Activated CD4-positive, alpha-beta T cell treated with anti-CD3 and anti-CD28 coated beads for 4 hours (primary cell): ENCODE measurements at regions not wholly inside any gene's neighbourhood (a gene's known extent, or its start where the extent isn't known, plus 50 kb on each side); places are given as distances from the start of the nearest gene placed in this dataset.

Source experiments
- DNase-seq, 2 donors: peaks; one replicate each; pipeline ENCODE4 v3.0.0-alpha.2; 2020

DNA sequence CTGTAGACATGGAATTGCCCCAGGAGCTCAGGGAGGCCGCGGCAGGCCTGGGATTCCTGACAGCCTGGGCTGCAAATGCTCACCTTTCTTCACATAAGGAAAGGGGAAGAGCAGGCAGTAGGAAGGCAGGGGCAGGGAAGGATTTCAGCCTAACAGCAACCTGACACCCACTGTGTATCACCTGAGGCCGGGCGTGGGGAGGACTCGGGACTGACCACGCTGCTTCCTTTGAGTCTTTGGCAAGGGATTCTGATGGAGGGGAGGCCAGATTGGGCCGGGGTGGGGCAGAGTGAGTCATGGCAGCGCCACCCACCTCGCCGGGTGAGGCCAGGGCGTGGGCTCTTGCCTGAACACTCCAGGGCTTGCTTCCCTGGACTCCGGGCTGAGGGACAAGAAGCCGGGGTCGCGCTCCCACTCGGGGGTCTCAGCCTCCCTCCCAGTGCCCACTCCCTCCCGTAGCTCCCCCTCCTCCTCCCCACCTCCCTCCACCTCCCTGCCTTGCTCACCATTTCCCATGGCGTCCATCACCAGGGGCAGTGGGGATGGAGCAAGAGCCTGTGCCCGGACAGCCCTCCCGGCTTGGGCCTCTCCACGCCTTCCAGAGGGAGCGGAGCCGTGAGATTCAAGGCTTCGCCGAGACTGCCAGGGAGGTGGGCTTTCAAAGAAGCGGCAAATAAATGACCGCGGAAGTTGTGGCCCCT lies 247.9 kb upstream of the RTL1 start:
- no peak for DNase-seq

DNA sequence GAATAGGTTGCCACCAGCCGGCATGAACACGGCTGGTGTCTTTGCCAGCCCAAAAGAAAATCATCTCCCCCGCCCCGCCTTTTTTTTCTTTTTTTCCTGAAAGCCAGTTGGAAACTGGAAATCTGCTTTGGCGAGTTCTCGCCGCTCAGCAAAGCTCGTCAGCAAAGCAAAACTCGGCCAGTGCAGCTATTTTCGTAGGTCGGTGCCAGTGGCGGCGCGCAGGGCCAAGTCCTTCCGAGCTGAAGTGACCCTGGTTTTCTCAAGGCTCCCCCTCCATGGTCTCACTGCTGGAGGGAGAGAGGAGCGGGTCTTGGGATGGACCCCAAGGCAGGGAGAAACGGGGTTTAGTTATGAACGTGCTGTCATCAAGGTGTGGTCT lies 248.4 kb upstream of the RTL1 start:
- no peak for DNase-seq

DNA sequence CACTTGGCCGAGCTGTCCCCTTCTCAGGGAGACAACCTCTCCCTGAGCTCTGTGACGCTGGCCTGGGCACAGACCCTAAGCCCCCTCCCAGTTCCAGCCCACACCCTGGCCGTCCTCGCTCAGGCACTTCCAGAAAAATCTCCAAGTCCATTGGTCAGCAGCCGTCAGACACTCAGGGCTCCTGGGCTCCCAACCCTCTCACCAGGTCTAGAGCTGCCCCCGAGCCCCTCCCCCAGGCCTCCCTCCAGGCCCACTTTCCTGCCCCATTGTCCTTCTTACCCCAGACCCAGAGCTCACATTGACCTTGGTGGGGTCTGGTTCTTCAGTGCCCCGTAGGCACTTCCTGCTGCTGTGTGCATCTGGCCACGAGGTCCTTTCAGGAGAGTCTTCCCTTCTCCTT lies 249.3 kb upstream of the RTL1 start:
- DNase-seq: no peak

DNA sequence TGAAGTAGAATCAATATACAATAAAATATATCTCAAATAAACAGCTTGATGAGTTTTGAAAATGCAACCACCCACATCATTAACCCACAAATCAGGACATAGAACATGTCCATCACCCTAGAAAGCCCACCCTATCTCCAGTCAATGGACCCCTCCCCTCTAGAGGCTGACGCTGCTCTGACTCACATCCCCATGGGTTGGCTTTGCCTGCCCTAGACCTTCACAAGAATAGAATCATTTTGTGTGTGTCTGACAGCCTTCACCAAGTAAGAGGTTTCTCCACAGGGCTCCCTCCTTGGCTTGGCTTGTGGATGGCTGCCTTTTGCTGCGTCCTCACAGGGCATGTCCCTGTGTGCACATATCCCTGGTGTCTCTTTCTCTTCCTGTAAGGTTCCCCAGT lies 250.2 kb upstream of the RTL1 start:
- no peak for DNase-seq

DNA sequence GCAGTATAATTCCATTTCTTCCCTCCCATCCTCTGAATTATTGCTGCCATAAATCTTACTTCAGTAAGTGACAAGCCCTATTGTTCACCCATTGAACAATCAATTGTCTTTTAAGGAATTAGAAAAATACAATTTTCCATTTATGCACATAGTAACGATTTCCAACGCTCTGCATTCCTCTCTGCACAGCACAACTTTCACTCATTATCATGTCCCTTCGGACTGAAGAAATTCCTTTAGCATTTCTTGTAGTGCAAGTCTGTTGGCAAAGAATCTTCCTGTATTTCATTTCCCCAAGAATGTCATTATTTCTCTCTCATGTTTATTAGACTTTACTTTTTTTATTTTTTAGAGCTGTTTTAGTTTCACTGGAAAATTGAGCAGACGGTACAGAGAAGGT lies 252.1 kb upstream of the RTL1 start:
- DNase-seq: no peak

DNA sequence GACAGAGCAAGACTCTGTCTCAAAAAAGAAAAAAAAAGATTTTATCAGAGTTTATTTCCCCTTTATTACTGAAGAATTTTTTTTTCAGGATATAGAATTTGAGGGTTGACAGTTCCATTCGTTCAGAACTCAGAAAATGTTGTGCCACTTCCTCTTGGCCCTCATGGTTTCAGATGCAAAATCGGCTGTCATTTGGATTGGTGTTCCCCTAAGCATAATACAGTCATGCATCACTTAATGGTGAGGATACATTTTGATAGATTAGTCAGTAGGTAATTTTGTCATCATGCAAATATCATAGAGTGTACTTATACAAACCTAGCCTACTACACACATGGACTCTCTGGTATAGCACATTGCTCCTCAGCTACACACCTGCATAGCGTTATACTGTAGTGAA lies 263.9 kb upstream of the RTL1 start:
- DNase-seq: no peak

DNA sequence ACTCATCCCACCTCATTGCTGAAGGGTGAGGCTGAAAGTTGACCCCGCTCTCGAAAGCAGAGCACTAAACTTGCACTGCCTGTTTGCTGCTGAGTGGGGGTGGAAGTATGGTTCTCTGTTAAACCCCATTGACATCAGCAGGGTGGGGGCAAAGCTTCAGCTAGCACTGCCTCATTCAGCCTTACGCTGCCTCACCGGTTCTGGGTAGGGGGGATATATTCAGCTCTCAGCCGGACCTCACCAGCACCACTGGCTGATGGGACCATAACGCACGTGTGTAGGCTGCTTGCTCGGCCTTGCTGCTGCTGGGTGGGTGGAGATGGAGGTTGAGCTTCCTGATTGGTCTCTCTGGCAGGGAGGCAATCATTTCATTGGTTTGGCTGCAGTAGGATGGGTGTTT lies 265.7 kb upstream of the RTL1 start:
- DNase-seq: no peak

DNA sequence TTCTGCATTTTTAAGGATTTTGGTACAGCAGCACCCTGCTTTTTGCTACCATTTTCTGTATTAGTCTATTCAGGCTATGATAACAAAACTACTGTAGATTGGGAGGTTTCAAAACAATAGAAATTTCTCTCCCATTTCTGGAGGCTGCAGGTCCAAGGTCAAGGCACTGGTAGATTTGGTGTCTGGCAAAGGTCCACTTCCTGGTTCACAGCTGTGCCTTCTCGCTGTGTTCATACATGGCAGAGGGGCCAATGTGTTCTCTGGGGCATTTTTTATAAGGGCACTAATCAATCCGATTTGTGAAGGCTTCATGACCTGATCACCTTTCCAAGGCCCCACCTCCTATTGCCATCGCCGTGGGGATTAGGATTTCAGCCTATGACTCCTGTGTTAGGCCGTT lies 268.1 kb upstream of the RTL1 start:
- no peak for DNase-seq

DNA sequence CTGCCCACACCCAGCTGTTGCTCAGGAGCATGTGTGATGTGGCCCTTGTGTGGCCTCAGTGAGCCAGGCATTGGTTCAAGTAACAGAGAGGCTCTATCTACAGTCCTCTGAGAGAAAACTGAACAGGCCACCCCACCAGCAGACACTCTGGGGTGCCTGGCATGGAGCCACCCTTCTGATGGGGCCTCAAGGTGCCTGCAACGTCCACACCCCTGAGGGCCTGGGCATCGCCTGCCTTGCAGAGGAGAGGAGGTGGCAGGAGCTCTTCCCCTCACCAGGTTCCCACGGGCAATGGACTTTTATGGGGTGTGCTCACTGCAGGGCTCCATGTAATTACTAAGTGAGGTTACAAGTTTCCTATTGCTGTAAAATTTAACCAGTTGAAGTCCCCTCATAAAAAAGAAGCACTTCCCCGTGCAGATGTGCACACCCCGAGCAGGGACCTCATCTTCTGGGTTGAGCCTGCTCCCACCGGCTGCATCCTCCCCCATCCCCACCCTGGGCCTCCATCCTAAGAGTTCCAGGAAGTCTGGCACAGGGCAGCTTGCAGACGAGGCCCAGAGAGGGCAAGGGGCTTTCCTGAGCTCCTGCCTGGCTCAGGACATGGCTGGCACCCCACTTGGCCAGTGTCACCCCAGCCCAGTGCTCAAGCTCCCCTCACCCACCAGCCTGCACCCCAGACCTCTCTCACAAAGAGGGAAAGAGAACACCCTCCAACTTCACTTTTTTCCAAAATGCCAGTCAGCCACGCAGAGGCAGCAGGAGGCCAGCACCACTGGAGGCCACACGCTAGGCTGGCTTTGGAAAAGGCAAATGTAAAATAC lies 270.4 kb upstream of the RTL1 start:
- DNase-seq: no peak

DNA sequence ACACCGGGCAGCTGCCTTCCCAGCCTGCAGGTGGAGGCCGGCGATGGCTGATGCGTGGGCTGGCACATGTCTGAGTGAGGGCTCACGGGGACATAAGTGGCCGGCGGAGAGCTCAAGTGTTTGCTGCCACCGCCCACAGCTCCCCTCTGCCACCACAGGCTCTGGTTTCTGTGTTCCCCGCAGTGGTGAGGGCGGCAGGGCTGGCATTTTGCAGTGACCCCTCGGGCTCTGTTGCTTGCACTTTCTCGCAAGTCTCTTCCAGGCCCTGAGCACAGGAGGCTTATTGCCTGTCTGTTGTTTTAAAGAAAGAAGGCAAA lies 271.0 kb upstream of the RTL1 start:
- DNase-seq: no peak

DNA sequence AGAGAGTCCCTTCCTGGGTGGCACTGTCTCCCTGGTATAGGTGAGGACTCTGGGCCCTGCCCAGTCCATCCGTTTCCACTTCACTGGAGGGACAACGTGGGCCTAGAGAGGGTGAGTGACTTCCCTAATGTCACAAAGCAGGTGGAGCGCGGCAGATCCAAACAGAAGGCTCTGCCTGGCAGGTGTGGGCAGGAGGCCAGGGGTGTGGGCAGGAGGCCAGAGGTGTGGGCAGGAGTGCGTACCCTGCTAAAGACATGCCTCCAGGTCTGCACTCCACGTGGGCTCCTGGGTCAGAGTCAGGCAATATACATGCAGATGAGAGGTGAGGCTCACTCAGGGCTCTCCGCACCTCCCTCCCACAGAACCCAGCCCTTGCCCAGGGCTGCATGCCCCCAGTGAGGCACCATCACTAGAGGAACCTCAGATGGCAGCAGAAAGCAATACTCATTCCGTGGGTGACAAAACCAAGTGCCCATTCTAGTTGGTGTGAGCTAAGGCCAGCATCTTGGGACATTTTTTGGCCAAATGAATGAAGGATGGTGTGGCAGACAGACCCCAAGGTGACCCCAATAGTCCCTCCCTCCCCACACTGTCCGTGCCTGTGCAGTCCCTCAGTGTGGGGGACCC lies 271.6 kb upstream of the RTL1 start:
- DNase-seq: no peak

DNA sequence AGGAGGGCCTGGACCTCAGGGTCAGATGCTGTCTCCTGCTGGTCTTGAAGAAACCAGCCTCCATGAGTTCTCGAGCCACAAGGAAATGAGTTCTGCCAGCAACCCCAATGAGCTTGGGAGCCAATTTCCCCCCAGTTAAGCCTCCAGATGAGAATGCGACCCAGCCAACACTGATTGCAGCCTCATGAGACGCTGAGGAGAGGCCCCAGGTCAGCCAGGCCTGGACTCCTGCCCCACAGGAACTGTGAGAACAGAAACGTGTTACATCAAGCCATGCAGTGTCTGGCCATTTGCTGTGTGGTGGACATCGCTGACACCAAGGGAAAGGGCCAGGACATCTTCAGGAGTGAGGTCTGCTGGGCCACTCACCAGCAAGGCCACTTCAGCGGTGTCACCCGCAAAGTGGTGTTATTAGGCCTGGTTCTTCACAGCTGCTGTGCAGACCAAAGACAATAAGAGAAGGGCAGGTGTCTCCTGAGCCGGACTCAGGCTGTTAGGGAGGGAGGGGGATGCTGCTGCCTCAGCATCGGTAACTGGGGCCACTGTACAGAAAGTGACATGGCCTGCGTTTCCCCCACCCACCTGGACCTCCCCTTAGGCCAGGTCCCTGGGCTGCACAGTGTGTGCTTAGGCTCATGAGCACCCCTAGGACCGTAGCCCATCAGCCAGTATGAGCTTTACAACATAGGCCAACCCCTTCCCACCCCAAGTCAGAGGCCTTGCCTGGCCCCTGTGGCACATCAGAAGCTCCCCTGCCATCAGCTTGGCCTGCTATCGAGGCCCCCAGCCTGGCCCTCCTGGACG lies 272.4 kb upstream of the RTL1 start:
- DNase-seq: no peak

DNA sequence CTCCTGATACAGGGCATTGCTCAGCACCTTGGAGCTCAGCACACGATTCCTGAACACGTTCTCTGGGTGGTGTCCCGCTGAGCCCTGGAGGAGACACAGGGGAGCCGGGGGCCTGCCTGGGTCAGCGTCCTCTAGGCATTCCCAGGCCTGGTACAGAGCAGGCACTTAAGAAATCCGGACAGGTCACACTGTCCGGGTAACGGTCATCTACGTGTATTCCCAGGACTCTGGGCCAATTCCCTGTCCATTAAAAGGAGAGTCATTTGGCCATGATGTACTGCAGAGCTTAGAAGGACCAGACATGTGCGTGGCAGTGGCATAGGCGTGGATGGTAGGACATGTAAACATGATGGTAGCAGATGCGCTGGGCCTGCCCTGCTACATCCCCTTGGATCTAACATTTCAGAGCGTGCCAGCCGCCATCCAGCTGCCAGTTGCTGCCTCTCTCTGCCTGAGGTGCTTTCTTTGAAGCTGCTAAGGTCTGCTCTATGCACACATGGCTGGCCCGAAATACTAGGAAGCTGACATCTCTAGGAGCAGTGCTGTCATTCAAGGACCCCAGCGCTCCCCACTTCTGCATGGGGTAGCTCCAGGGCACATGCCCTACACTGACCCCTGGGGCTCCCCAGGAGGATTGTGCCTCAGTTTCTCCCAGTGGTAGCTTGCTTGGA lies 273.1 kb upstream of the RTL1 start:
- DNase-seq: no peak

DNA sequence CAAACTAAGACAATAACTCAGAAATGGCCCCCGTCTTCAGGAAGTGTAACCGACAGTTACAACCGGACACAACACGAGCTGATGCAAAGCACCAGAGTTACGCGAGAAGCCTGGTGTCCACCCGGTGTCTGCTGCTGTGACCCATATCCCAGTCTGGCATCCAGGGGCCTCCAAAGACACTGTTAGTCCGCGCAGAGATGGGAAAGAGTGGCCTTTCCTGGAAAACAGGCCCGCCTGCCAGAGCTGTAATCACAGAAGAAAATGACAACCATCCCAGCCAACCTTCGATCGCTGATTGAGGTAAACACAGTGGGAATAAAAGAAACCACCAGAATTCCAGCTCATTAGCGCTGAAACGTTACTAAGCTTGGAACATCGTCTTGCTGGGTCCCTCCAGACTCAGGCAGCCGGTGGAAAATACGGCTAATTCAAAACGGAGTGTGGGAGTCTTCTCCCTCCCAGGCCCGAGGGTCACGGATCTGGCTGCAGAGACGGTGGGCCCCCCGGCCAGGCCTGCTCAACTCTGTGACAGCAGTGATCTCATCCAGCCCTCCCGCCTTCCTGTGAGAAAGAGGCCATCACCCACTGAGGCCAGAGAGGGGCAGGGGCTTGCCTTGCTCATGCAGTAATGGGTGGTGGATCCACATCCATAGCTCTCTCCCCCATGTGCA lies 273.9 kb upstream of the RTL1 start:
- no peak for DNase-seq

DNA sequence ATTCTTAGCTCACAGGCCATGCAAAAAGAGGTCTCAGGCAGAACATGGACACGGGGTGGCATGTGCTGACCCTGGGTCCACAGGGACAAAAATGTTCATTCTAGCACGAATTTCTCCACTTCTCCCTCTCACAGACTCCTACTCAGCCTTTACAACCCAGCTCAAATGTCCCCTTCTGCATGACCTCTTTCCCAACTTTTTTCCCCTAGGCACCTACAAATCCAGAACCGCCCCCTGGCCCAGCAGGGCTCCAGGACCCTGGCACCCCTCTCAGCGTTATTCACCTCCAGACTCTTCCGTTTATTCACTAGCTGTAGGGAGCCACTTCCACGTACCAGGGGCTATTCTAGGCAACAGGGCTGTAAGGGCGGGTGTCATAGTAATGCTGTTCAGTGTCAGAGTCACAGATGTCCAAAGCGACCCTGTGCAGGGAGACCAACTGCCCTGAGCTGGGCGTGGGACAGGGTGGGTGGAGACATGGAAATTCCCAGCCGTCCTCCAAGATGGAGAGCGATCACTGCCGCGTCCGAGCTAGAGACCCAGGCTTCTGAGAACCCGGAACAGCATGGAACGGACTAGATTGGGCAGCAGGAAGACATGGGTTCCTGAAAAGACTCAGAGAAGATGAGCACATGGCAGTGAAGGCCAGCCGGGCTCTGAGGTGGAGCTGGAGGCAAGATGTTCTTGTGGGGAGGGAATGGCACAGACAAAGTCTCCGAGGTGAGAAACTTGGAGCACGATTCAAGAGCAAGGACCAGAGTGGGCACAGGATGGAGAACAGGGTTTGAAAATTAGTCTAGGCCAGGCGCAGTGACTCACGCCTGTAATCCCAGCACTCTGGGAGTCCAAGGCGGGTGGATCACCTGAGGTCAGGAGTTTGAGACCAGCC lies 274.9 kb upstream of the RTL1 start:
- DNase-seq: no peak

DNA sequence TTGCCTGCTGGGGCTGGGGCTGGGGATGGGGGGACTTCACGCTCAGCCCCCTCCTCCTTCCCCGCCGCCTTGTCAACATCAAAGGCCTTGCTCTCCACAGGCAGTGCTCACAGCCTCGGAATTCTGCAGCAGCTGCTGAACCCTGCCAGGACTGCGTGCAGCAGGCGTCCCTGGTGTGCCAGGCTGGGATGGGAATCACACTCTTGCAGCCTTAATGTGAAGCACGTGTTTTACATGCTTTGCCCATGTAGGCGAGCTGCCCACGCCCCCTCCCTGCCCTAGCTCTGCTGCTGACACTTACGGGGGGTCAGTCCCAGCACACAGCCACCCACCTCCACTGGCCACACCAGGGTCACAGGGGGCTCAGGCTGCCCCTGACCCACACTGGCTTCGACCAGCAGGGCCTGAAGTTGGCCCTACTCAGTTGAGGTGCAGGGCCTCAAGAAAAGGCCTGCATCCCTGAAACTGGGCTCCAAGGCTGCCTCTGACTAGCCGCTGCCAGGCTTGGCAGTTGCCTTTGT lies 276.2 kb upstream of the RTL1 start:
- DNase-seq: no peak

DNA sequence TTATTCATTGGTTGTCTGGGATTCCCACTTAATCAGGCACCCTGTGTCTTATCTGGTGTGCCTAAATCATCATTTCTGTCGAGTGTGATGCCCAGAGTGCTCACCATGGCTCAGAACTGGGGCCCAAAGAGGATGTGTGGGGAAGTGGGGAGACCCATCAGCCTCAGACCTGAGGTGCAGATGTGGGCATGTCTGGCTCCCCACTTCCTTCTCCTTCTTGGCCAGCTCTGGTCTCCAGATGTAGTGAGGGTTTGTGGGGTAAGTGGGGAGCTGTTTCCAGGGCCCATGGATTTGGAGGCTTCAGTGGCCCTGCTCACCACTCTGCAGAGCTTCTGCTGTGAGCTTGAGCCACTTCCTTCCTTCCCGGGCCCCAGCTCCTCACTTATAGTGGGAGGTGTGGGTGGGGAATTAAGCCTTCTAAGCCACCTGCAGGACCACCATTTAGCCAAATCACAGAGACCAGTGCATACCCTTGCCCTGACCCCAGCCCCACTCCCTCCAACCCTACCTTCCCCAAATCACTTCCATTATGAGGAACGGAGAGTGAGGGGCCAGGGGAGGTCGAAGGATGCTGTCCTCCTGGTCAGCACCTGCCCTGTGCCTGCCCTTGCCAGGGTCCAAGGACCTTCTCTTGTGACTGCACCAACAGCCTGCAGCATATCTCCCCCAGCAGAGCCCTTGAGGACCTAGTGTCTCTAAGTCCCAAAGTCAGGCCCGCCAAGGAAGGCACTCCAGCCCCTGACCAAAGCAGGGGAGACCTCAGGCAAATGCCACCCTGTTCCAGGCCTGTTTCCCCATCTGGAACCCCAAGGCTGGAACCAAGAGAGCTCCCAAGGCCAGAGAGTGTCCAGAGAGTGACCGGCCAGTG lies 278.2 kb upstream of the RTL1 start:
- no peak for DNase-seq

DNA sequence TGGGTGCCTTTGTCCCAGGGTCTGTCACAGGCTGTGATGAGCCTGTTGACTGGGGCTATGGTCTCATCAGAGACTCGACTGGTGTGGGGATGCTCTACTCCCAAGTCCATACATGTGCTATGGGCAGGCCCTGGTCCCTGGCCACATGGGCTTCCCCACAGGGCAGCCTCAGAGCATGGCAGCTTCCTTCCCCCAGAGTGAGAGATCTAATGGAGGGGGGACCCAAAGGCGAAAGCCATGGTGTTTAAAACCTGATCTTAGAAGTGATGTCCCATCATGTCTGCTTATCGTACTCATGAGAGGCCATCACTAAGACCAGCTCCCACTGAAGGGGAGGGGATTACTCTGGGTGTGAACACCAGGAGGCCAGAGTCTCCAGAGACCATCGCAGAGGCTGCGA lies 279.0 kb upstream of the RTL1 start:
- DNase-seq: no peak

DNA sequence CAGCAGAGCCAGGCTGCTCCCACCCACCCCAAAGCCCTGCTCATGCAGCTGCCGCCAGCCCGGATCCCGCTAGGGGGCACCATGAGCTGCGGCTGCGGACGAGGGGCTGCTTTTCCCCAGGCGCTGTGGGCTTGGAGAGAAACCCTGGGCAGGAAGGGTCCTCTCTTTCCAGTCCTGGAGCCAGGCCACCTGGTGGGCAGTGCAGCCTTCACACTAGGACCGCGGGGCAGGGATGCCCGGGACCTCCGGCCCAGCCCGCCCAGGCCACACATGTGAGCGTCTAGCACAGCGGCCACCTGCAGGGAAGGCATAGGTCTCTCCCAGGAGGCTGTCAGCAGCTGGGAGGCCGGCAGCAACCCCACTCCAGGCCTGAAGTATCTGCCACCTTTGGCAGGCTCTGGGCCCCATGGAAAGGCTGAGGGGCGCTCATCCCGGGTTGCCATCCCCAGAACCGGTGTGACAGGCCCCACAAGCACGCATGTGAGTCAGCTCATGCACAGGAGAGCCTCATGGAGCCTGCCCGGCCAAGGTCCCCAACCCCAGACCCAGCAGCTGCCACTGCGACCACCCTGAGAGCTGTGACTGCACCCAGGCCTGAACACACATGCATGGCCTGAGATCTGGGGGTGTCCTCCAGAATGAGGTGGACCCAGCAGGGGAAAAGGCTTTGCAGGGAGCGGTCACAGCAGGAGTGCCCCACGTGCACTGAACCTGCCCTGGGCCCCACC lies 280.0 kb upstream of the RTL1 start:
- no peak for DNase-seq

DNA sequence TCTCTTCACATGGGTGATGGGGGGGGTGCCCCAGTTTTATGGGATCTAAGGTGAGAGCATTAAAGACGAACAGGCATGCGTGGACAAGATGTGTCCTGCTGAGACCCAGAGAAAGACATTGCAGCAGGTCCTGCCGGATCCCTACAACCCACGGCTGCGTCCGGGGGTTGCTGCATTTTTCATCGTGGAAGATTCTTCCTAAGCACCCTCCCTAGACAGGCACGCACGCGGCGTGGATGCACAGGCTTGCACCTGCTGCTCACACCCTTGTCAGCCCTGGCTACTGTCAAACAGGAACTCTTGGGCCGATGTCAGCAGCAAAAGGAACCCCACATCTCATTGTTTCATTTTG lies 280.6 kb upstream of the RTL1 start:
- no peak for DNase-seq
